Activated CD8-positive, alpha-beta memory T cell treated with anti-CD3 and anti-CD28 coated beads, Interleukin-2, amount 10 ng/mL, durations not matched to agents 7 days and 5 days (primary cell): ENCODE measurements at regions not wholly inside any gene's neighbourhood (a gene's known extent, or its start where the extent isn't known, plus 50 kb on each side); places are given as distances from the start of the nearest gene placed in this dataset.
"Not testable (repeated sequence)": the region's sequence is repeated elsewhere in the genome, so short reads cannot be mapped to it uniquely, and the experiment has no call there.

ENCODE experiments used
- ATAC-seq: fragments of 150-1000 bp; cut with Tn5 transposase; one replicate; pipeline ENCODE4 v1.10.0; 2021; ENCODE audit warnings: moderate library complexity
- CTCF ChIA-PET: fragments of 350-600 bp; sonication (Branson Sonifier 250); formaldehyde crosslinking; loops from one replicate; lab custom pipeline; 2021; ENCODE audit warnings: antibody characterized with exemption; lab: Charles Lee
- DNase-seq: peaks from one replicate; pipeline ENCODE4 v3.0.0-alpha.2; 2020
- H3K27ac Mint-ChIP-seq: one replicate; pipeline ENCODE4 v1.8.0; 2021; ENCODE audit warnings: mild to moderate bottlenecking, mixed read lengths
- H3K27me3 Mint-ChIP-seq: one replicate; pipeline ENCODE4 v1.8.0; 2021; ENCODE audit warnings: mixed read lengths
- H3K36me3 Mint-ChIP-seq: one replicate; pipeline ENCODE4 v1.8.0; 2021; ENCODE audit warnings: mild to moderate bottlenecking, mixed read lengths
- H3K4me1 Mint-ChIP-seq: one replicate; pipeline ENCODE4 v1.8.0; 2021; ENCODE audit warnings: mixed read lengths
- H3K4me3 Mint-ChIP-seq: one replicate; pipeline ENCODE4 v1.8.0; 2021; ENCODE audit warnings: mild to moderate bottlenecking, moderate library complexity, mixed read lengths
- H3K9me3 Mint-ChIP-seq: one replicate; pipeline ENCODE4 v1.8.0; 2022; ENCODE audit warnings: low read depth, mixed read lengths

DNA sequence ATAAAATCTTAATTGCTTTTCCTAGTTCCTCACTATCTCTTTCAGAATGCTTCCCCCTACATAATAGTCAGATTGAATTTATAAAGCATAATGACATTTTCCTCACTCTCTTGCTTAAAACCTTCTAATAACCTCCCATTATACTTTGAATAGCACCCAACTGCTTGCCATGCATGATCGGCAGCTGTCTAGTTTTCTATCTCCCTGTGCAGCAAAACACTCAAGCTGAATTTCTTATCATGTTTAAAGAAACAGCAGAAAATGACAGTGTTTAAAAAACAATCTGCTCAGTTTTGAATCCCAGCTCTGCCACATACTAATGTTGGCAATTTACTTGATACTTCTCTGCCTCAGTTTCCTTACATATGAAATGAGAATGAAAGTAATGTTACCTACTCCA lies 947.1 kb upstream of the HS3ST1 start:
- DNase-seq (no peak), ATAC-seq (no peak)
- Mint-ChIP-seq H3K27me3 (no peaks in the 10 kb centered on the region), H3K36me3 (no peaks in the 10 kb centered on the region), H3K4me1 (no peaks in the 10 kb centered on the region), H3K27ac (no peak overlapping the region), H3K9me3 (peaks cover 8% of the 10 kb centered on the region), H3K4me3 (no peak overlapping the region)
- CTCF ChIA-PET: no interaction called here

DNA sequence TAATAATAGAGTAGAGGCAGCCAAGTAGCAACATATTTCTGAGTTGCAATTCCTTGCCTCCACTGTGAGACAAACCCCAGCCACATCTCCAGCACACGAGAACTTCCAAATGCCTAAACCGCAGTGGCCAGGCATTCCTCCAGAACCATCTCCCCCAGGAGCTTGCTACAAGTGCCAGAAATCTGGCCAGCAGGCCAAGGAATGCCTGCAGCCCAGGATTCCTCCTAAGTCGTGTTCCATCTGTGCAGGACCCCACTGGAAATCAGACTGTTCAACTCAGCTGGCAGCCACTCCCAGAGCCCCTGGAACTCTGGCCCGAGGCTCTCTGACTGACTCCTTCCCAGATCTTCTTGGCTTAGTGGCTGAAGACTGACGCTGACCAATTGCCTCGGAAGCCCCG lies 937.2 kb upstream of the HS3ST1 start:
- H3K9me3 Mint-ChIP-seq, H3K27ac Mint-ChIP-seq, H3K27me3 Mint-ChIP-seq, DNase-seq, H3K4me1 Mint-ChIP-seq, CTCF ChIA-PET, ATAC-seq, H3K36me3 Mint-ChIP-seq, H3K4me3 Mint-ChIP-seq: not testable (repeated sequence)

DNA sequence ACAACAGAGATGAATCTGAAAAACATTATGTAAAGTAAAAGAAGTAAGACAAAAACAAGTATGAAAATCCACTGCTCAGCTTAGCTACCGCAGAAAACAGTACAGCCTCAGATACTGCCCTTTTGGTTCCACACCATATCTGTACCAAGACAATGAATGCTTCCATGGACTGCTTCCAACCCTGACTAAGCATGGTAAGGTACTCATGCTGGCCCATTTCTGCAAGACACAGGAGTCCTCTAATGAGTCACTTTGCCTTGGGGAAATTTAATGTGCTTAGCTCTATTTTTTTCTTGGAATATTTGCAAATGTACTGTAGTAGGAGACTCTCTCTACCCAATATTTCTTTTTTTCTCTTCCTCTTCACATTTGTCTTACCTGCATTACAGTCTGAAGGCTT lies 931.7 kb upstream of the HS3ST1 start:
- Mint-ChIP-seq H3K4me3 (no peak overlapping the region), H3K9me3 (peaks cover 13% of the 10 kb centered on the region), H3K27me3 (no peaks in the 10 kb centered on the region), H3K36me3 (no peaks in the 10 kb centered on the region), H3K27ac (no peak overlapping the region), H3K4me1 (no peaks in the 10 kb centered on the region)
- no peak for DNase-seq
- ATAC-seq: no peak
- CTCF ChIA-PET: no interaction called here

GRCh38 chr4:12359420-12359819 lies 930.7 kb upstream of the HS3ST1 start:
- H3K27me3 Mint-ChIP-seq: no peaks in the 10 kb centered on the region
- no peak for ATAC-seq
- no peaks in the 10 kb centered on the region for H3K4me1 Mint-ChIP-seq
- H3K9me3 Mint-ChIP-seq: peaks cover 10% of the 10 kb centered on the region
- H3K4me3 Mint-ChIP-seq: no peak overlapping the region
- DNase-seq: no peak
- no peak overlapping the region for H3K27ac Mint-ChIP-seq
- no peaks in the 10 kb centered on the region for H3K36me3 Mint-ChIP-seq
- CTCF ChIA-PET: no interaction called here

- CTCF ChIA-PET, H3K27me3 Mint-ChIP-seq, DNase-seq, H3K9me3 Mint-ChIP-seq, H3K27ac Mint-ChIP-seq, H3K4me3 Mint-ChIP-seq, H3K36me3 Mint-ChIP-seq, H3K4me1 Mint-ChIP-seq, ATAC-seq: not testable (repeated sequence)
Observed at GRCh38 chr4:12333083-12333482, 904.4 kb upstream of the HS3ST1 start.

DNA sequence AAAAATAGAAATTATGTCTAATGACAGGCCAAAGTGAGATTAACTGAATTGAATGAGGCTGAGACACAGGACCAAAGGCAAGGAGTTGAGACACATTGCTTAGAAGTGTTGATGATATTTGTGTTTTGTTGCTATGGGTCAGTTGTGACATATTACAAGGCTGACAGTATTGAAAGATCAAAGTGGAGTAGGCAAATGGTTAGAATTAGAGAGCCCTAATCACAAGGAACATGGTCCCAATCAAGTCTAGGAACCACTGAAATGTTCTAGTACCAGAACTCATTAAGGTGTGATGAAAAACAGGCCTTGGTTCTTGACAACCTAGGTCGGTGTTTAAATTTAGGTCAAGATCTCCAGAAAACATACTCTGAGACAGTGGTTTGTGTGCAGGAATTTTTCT lies 896.3 kb upstream of the HS3ST1 start:
- H3K4me1 Mint-ChIP-seq: no peaks in the 10 kb centered on the region
- CTCF ChIA-PET: no interaction called here
- no peak overlapping the region for H3K4me3 Mint-ChIP-seq
- H3K36me3 Mint-ChIP-seq: no peaks in the 10 kb centered on the region
- no peak for ATAC-seq
- DNase-seq: no peak
- peaks cover 4% of the 10 kb centered on the region for H3K9me3 Mint-ChIP-seq
- H3K27me3 Mint-ChIP-seq: no peaks in the 10 kb centered on the region
- H3K27ac Mint-ChIP-seq: no peak overlapping the region

- no peaks in the 10 kb centered on the region for H3K36me3 Mint-ChIP-seq
- H3K4me1 Mint-ChIP-seq: no peaks in the 10 kb centered on the region
- ATAC-seq (no peak), DNase-seq (no peak)
- no peak overlapping the region for H3K4me3 Mint-ChIP-seq
- CTCF ChIA-PET: no interaction called here
- H3K27ac Mint-ChIP-seq: no peak overlapping the region
- H3K27me3 Mint-ChIP-seq: no peaks in the 10 kb centered on the region
- H3K9me3 Mint-ChIP-seq: no peaks in the 10 kb centered on the region
Observed at GRCh38 chr4:12319765-12320164, 891.1 kb upstream of the HS3ST1 start.

DNA sequence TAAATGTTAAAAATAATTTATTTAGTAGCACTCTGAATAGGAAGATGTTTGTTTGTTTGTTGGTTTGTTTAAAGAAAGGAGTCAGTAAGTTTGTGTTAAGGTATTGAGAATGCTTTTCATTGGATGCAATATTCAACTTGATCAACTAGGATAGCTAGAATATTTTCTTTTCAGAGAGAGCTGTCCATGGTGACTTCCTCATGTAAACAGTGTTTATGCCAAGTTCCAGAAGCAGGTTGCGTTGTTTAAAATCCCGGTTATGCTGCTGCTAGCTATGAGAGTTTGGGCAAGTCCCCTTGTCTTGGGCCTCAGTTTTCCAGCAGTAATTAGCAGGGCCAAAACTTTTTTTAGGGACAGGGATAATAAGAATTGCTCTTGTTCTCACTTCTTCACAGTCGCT lies 876.2 kb upstream of the HS3ST1 start:
- Mint-ChIP-seq H3K36me3 (no peaks in the 10 kb centered on the region), H3K9me3 (peaks cover 6% of the 10 kb centered on the region), H3K4me1 (no peaks in the 10 kb centered on the region), H3K27me3 (no peaks in the 10 kb centered on the region), H3K4me3 (no peak overlapping the region), H3K27ac (no peak overlapping the region)
- CTCF ChIA-PET: no interaction called here
- DNase-seq: no peak
- no peak for ATAC-seq

GRCh38 chr4:12296366-12296765 lies 867.7 kb upstream of the HS3ST1 start:
- DNase-seq: no peak

DNA sequence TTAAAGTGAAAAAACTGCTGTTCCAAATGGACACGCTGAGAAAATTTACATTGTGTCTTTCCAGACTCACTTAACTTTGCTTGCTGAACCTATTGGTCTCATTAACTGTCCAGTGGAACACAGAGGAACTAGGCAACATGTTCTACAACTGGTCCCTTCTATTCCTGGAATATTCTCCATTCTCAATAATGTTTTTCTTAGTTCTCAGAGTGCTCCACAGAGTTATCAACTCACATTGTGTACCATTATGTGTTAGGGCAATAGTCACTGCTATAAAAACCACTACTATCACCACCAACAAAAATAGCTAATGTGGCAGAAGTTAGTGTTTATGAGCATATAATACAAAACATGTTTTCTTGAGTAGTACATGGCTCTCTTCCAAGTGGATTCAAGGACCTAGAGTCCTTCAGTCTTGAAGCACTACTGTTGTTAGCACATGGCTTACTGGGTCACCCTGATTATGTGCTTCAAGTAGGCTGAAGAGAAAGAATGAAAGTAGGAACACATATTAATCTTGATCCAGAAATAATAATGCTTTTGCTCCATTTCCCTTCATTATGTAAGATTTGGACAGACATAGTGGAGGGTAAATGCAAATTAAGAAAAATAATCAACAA lies 865.3 kb upstream of the HS3ST1 start:
- Mint-ChIP-seq H3K27ac (no peak overlapping the region), H3K4me1 (no peaks in the 10 kb centered on the region), H3K9me3 (peaks cover 14% of the 10 kb centered on the region), H3K27me3 (no peaks in the 10 kb centered on the region), H3K36me3 (no peaks in the 10 kb centered on the region), H3K4me3 (no peak overlapping the region)
- CTCF ChIA-PET: no interaction called here
- ATAC-seq (no peak), DNase-seq (no peak)

More at GRCh38 chr4:12296366-12296765, 867.7 kb upstream of the HS3ST1 start:
- CTCF ChIA-PET: no interaction called here
- no peak overlapping the region for H3K27ac Mint-ChIP-seq
- H3K36me3 Mint-ChIP-seq: no peaks in the 10 kb centered on the region
- no peaks in the 10 kb centered on the region for H3K27me3 Mint-ChIP-seq
- no peak for ATAC-seq
- H3K4me3 Mint-ChIP-seq: no peak overlapping the region
- peaks cover 17% of the 10 kb centered on the region for H3K9me3 Mint-ChIP-seq
- H3K4me1 Mint-ChIP-seq: no peaks in the 10 kb centered on the region

DNA sequence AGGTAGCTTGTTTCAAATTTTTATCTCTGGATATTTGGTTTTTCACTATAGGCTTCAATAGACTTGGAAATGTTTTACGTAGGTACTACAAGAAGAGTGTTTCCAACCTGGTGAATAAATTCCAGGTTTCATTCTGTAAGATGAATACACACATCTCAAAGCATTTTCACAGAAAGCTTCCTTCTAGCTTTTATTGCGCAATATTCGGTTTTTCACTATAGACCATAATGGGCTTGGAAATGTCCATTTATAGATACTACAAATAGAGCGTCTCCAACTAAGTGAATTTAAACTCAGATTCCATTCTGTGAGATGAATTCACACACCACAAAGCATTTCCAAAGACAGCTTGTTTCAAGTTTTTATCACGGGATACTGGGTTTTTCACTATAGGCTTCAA lies 857.7 kb upstream of the HS3ST1 start:
- CTCF ChIA-PET: no interaction called here
- H3K9me3 Mint-ChIP-seq: peaks cover 4% of the 10 kb centered on the region
- ATAC-seq (no peak), DNase-seq (no peak)
- H3K4me3 Mint-ChIP-seq: no peak overlapping the region
- H3K27ac Mint-ChIP-seq: no peak overlapping the region
- H3K4me1 Mint-ChIP-seq: no peaks in the 10 kb centered on the region
- no peaks in the 10 kb centered on the region for H3K27me3 Mint-ChIP-seq
- H3K36me3 Mint-ChIP-seq: no peaks in the 10 kb centered on the region

DNA sequence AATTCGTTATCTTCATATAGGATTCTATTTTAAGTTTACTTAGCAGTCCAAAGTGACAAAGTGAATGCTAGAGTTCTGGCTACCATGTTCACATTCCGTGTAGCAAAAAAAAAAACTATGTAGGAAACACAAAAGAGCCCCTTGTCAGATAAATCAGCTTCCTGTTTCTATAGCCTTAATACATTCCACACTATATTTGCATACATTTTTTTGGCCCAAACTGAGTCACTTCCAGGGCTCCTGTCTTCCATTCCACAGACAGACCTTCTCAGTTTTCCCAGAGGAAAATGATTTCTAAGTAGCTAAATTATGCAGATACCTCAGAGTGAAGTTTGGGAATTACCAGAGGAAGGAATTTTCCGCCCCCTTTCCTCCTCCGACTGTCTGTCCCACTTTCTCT lies 841.9 kb upstream of the HS3ST1 start:
- no peaks in the 10 kb centered on the region for H3K36me3 Mint-ChIP-seq

DNA sequence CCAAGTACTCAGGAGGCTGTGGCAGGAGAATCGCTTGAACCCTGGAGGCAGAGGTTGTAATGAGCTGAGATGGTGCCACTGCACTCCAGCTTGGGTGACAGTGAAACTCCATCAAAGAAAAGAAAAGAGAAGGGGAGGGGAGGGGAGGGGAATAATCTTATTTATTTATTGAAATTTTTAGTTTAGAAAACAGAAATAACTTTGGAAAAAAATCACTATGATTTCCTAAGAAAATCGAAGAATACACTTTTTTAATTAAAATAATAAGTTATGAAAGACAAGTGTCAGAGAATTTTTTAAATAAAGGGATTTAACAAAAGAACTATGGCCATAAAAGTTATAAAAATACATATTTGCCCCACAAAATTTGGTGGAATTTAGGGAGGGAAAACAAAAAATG lies 836.9 kb upstream of the HS3ST1 start:
- Mint-ChIP-seq H3K36me3 (no peaks in the 10 kb centered on the region), H3K4me3 (no peak overlapping the region), H3K4me1 (no peaks in the 10 kb centered on the region), H3K27ac (no peak overlapping the region), H3K9me3 (peaks cover 7% of the 10 kb centered on the region), H3K27me3 (no peaks in the 10 kb centered on the region)
- ATAC-seq (no peak), DNase-seq (no peak)
- CTCF ChIA-PET: no interaction called here

More for the DNA sequence above, 841.9 kb upstream of the HS3ST1 start:
- DNase-seq (no peak), ATAC-seq (no peak)
- Mint-ChIP-seq H3K4me3 (no peak overlapping the region), H3K27me3 (no peaks in the 10 kb centered on the region), H3K27ac (no peak overlapping the region), H3K9me3 (peaks cover 2% of the 10 kb centered on the region), H3K4me1 (no peaks in the 10 kb centered on the region)
- CTCF ChIA-PET: no interaction called here

- Mint-ChIP-seq H3K36me3 (no peaks in the 10 kb centered on the region), H3K27me3 (no peaks in the 10 kb centered on the region), H3K4me3 (no peak overlapping the region), H3K27ac (no peak overlapping the region), H3K4me1 (no peaks in the 10 kb centered on the region), H3K9me3 (peaks cover 10% of the 10 kb centered on the region)
- no peak for DNase-seq
- CTCF ChIA-PET: no interaction called here
- ATAC-seq: no peak
Observed at GRCh38 chr4:12260453-12260852, 831.8 kb upstream of the HS3ST1 start.

DNA sequence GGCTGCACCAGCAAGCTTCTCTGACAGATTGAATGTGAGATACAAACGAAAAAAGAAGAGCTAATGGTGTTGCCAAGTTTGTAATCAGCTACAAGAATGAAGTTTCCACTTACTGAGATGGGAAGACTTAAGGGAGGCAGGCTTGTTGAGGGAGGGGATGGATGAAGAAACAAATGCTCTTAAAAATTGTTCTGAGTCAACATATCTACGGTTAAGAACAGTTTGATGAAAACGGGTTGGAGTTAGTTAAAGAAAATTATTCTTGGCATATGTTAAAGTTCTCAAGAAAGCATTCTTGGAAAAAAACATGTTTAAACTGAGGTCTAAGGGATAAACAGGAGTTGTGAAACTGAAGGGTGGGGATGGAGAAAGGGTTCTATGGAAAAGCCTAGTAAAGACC lies 816.3 kb upstream of the HS3ST1 start:
- no peak overlapping the region for H3K4me3 Mint-ChIP-seq
- ATAC-seq: no peak
- peaks cover 15% of the 10 kb centered on the region for H3K9me3 Mint-ChIP-seq
- no peak for DNase-seq
- CTCF ChIA-PET: no interaction called here
- no peak overlapping the region for H3K27ac Mint-ChIP-seq
- H3K4me1 Mint-ChIP-seq: no peaks in the 10 kb centered on the region
- no peaks in the 10 kb centered on the region for H3K36me3 Mint-ChIP-seq
- no peaks in the 10 kb centered on the region for H3K27me3 Mint-ChIP-seq
